ENCODE measurements at regions not wholly inside any gene's neighbourhood (a gene's known extent, or its start where the extent isn't known, plus 50 kb on each side); places are given as distances from the start of the nearest gene placed in this dataset.

DNA sequence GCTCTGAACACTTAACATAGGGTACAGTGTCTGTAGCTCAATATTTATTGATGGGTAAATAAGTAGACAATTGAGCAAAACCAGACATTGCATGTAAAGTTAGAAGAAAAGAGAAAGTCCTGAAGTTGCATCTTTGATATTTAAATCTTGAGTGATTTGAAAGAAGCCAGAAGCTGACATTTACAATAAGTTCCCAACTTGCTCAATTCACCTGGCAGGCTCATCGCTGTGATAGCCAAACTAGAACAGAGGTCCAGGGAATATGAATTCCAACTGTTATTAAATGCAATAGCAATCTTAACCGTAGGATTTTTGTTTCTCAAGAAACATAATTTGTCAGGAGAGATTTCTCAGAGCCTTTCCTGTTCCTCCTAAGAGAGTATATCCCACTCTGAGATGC lies 65.9 kb upstream of the EDN1 start:
- intact Hi-C loops (cut with micrococcal nuclease; ENCODE audit: unreplicated experiment): no loop called here
- Histone ChIP-seq H4K20me1 (ENCODE audit: insufficient read depth, low read length) (no peaks in the 10 kb centered on the region), H3K36me3 (ENCODE audit: insufficient read depth, low read length) (no peaks in the 10 kb centered on the region), H3K4me3 (ENCODE audit: low read depth, low read length, poor library complexity, severe bottlenecking) (no peak overlapping the region), H3K9me3 (ENCODE audit: low read length) (no peaks in the 10 kb centered on the region), H3K27ac (ENCODE audit: low read depth, low read length, poor library complexity, severe bottlenecking) (no peak overlapping the region), H3K9me2 (ENCODE audit: insufficient read depth, low read length) (no peaks in the 10 kb centered on the region), H3K79me2 (ENCODE audit: insufficient read depth, low read depth, low read length) (no peaks in the 10 kb centered on the region), H3K4me1 (ENCODE audit: insufficient read depth, low read length, poor library complexity, severe bottlenecking) (no peaks in the 10 kb centered on the region), H3K4me2 (ENCODE audit: low read length) (no peak overlapping the region), H2AFZ (ENCODE audit: low read length) (no peak overlapping the region)
- DNase-seq (ENCODE audit: low spot score): no peak
- TF ChIP-seq EZH2phosphoT487 (IDR thresholded peaks at IDR 0.05; ENCODE audit: borderline replicate concordance, low read depth, low read length): no peak
- POLR2A ChIA-PET: interaction anchor here (1.0 to 1.5 kb wide), 2 partner anchors 8 to 9 kb away, joined by 3 read pairs; no protein-coding TSS in a partner anchor
- no TSS peak for BruUV-seq (replicated peaks)
- CTCF ChIA-PET (ENCODE audit: unreplicated experiment): no interaction called here

DNA sequence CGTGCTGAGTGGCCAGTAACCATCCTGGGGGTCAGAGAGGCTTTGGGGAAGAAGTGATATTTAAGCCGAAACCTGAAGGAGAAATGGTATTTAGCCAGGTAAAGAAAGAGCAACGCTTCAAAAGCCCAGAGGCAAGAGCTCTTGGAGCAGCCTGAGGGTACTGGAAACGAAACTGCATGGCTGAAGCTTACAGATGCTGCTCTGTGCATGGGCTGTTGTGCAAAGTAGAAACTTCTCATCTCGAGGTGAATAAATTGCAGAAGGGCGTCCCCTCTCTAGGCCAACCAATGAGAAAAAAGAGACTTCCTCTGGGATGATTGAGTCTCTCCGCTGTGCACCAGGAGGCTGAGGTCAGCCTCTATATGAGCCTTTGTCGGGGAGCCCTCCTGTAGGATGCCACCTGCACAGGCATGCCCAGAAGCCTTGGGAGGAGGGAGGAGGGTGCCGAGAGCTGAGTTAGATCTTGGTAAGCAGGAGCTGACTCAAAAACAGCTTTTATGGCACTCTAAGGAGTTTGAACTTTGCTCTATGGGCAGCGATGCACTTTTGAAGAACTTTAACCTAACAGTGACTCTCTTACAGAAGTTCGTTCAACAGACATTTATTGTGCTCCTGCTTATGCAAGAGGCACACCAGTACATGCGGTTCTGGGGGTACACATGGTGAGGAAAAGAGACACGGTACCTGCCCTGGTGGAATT lies 61.6 kb upstream of the EDN1 start:
- ChIA-PET POLR2A (no interaction called here), CTCF (ENCODE audit: unreplicated experiment) (no interaction called here)
- DNase-seq (ENCODE audit: low spot score): no peak
- Histone ChIP-seq H2AFZ (ENCODE audit: low read length) (no peak overlapping the region), H3K9me3 (ENCODE audit: low read length) (no peaks in the 10 kb centered on the region), H3K27ac (ENCODE audit: low read depth, low read length, poor library complexity, severe bottlenecking) (no peak overlapping the region), H3K4me2 (ENCODE audit: low read length) (no peak overlapping the region), H3K9me2 (ENCODE audit: insufficient read depth, low read length) (no peaks in the 10 kb centered on the region), H4K20me1 (ENCODE audit: insufficient read depth, low read length) (no peaks in the 10 kb centered on the region), H3K4me1 (ENCODE audit: insufficient read depth, low read length, poor library complexity, severe bottlenecking) (no peaks in the 10 kb centered on the region), H3K79me2 (ENCODE audit: insufficient read depth, low read depth, low read length) (no peaks in the 10 kb centered on the region), H3K36me3 (ENCODE audit: insufficient read depth, low read length) (no peaks in the 10 kb centered on the region), H3K4me3 (ENCODE audit: low read depth, low read length, poor library complexity, severe bottlenecking) (no peak overlapping the region)
- TF ChIP-seq EZH2phosphoT487 (IDR thresholded peaks at IDR 0.05; ENCODE audit: borderline replicate concordance, low read depth, low read length) (no peak), CTCF (conservative IDR thresholded peaks at IDR 0.05; ENCODE audit: low read length) (no peak)
- no TSS peak for BruUV-seq (replicated peaks)
- intact Hi-C loops (cut with micrococcal nuclease; ENCODE audit: unreplicated experiment): no loop called here

DNA sequence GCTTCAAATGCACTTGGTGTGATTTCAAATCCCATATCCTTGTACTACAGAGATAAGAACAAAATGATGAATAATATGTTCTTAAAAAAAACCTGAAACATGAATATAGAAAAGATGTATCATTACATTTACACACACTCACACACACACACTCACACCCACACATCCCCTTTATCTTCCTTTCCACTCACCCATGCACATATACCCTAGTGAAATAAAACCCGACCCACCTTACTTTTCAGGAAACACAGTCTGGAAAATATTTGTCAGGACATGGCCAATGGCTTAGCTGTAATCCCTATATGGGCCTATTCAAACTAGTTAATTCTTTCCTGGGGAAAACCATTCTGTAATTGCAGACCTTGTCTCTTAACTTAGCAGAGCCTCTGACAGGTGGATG lies 60.8 kb upstream of the EDN1 start:
- H3K9me3 ChIP-seq (ENCODE audit: low read length): no peaks in the 10 kb centered on the region
- no peak overlapping the region for H3K4me2 ChIP-seq (ENCODE audit: low read length)
- no peak overlapping the region for H2AFZ ChIP-seq (ENCODE audit: low read length)
- no TSS peak for BruUV-seq (replicated peaks)
- H3K79me2 ChIP-seq (ENCODE audit: insufficient read depth, low read depth, low read length): no peaks in the 10 kb centered on the region
- H3K27ac ChIP-seq (ENCODE audit: low read depth, low read length, poor library complexity, severe bottlenecking): no peak overlapping the region
- no peaks in the 10 kb centered on the region for H3K36me3 ChIP-seq (ENCODE audit: insufficient read depth, low read length)
- ChIA-PET POLR2A (interaction anchor here (0.5 kb wide), 1 partner anchor 121 kb away, joined by 3 read pairs; no protein-coding TSS in a partner anchor), CTCF (ENCODE audit: unreplicated experiment) (no interaction called here)
- H3K4me1 ChIP-seq (ENCODE audit: insufficient read depth, low read length, poor library complexity, severe bottlenecking): no peaks in the 10 kb centered on the region
- TF ChIP-seq EZH2phosphoT487 (IDR thresholded peaks at IDR 0.05; ENCODE audit: borderline replicate concordance, low read depth, low read length) (no peak), CTCF (conservative IDR thresholded peaks at IDR 0.05; ENCODE audit: low read length) (no peak)
- no peak for DNase-seq (ENCODE audit: low spot score)
- intact Hi-C loops (cut with micrococcal nuclease; ENCODE audit: unreplicated experiment): no loop called here
- H4K20me1 ChIP-seq (ENCODE audit: insufficient read depth, low read length): no peaks in the 10 kb centered on the region
- H3K4me3 ChIP-seq (ENCODE audit: low read depth, low read length, poor library complexity, severe bottlenecking): no peak overlapping the region
- no peaks in the 10 kb centered on the region for H3K9me2 ChIP-seq (ENCODE audit: insufficient read depth, low read length)

Measured in OCI-LY7 (cell line).